Breast epithelium (tissue), 3 donors: ENCODE measurements at regions not wholly inside any gene's neighbourhood (a gene's known extent, or its start where the extent isn't known, plus 50 kb on each side); places are given as distances from the start of the nearest gene placed in this dataset.

Source experiments
- CTCF ChIP-seq, 3 donors: fragments of 450-650 bp; IDR thresholded peaks; one replicate each; pipeline ENCODE4 v1.5.1; 2016 to 2017; ENCODE audit warnings: antibody characterized with exemption in 3 of 3, mild to moderate bottlenecking in 3 of 3, moderate library complexity in 3 of 3
- POLR2A ChIP-seq: fragments of 450-650 bp; IDR thresholded peaks from one replicate; pipeline ENCODE4 v1.6.1; 2016; ENCODE audit warnings: antibody characterized with exemption, mild to moderate bottlenecking, moderate library complexity
- POLR2AphosphoS5 ChIP-seq, 3 donors: sonication (generic); formaldehyde crosslinking; IDR thresholded peaks; one replicate each; pipeline ENCODE4 v1.6.1; 2017; ENCODE audit warnings: antibody characterized with exemption in 3 of 3

DNA sequence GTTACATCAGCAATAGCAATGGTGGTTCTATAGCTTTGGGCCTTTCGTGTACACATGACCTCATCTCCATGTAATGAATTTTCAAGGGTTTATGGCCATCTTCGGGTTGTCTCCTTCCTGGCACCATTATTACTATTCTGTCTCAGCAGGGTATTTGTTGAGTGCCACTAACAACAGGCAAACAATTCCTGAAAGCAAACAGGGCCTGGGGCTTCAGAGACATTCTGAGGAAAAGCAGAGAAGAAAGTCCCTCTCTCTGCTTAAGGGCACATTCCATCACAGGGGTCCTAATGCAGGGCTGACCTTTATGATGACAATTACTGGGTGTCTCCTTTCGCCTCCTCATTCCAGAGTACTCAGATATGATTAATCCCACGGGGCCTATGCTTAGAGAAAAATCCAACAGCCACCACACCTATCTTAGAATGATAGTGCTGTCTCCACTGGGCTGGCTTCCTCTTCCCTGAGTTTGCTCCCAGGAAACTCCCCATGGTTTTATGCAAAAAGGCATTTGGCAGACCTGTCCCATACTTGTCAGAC lies 540.2 kb upstream of the ZNF462 start:
- TF ChIP-seq POLR2A (no peak), CTCF (IDR thresholded peaks at IDR 0.05) (no peak), POLR2AphosphoS5 (IDR thresholded peaks at IDR 0.05) (no peak)
